Astrocyte (in vitro differentiated cells and primary cell): ENCODE measurements at regions not wholly inside any gene's neighbourhood (a gene's known extent, or its start where the extent isn't known, plus 50 kb on each side); places are given as distances from the start of the nearest gene placed in this dataset.
A peak's percentile ranks its signal among the peaks of the same experiment; 100 is the strongest.

ENCODE experiments used
- DNase-seq: peaks from one replicate; pipeline ENCODE4 v3.0.0-alpha.2; 2010; ENCODE audit warnings: low read depth
- FAIRE-seq: peaks from 2 replicates; lab custom pipeline; 2011; peaks lifted over from hg19 to GRCh38; lab: Jason Lieb, UNC
- H2AFZ ChIP-seq: 2 replicates; pipeline ENCODE4 v1.6.0; 2012; ENCODE audit warnings: low read depth, low read length, inconsistent platforms
- H3K27ac ChIP-seq: 2 replicates; pipeline ENCODE4 v1.5.1; 2011; ENCODE audit warnings: low read depth, low read length, inconsistent platforms
- H3K27me3 ChIP-seq: 2 replicates; pipeline ENCODE4 v1.6.0; 2011; ENCODE audit warnings: low read length, inconsistent platforms; ENCODE audit not compliant: insufficient read depth
- H3K36me3 ChIP-seq: 2 replicates; pipeline ENCODE4 v1.5.1; 2011; ENCODE audit warnings: low read length, inconsistent platforms; ENCODE audit not compliant: insufficient read depth
- H3K4me1 ChIP-seq: 2 replicates; pipeline ENCODE4 v1.5.1; 2011; ENCODE audit warnings: low read length, inconsistent platforms; ENCODE audit not compliant: insufficient read depth
- H3K4me2 ChIP-seq: 2 replicates; pipeline ENCODE4 v1.6.0; 2012; ENCODE audit warnings: low read length, inconsistent platforms
- H3K4me3 ChIP-seq: 2 replicates; pipeline ENCODE4 v1.5.1; 2011; ENCODE audit warnings: low read depth, mild to moderate bottlenecking, low read length, inconsistent platforms; ENCODE audit not compliant: insufficient read depth
- H3K79me2 ChIP-seq: 2 replicates; pipeline ENCODE4 v1.6.0; 2012; ENCODE audit warnings: mild to moderate bottlenecking, low read length, inconsistent platforms; ENCODE audit not compliant: insufficient read depth
- H3K9ac ChIP-seq: 2 replicates; pipeline ENCODE4 v1.6.0; 2012; ENCODE audit warnings: mild to moderate bottlenecking, low read length, inconsistent platforms
- H3K9me3 ChIP-seq: 2 replicates; pipeline ENCODE4 v1.5.1; 2012; ENCODE audit warnings: low read depth, mild to moderate bottlenecking, low read length, inconsistent platforms; ENCODE audit not compliant: insufficient read depth
- H4K20me1 ChIP-seq: 2 replicates; pipeline ENCODE4 v1.6.0; 2012; ENCODE audit warnings: low read length, inconsistent platforms; ENCODE audit not compliant: insufficient read depth
- H3K27ac Mint-ChIP-seq: one replicate; pipeline ENCODE4 v1.8.0; 2021; ENCODE audit warnings: mild to moderate bottlenecking, mixed read lengths; ENCODE audit not compliant: unreplicated experiment
- H3K27me3 Mint-ChIP-seq: one replicate; pipeline ENCODE4 v1.8.0; 2021; ENCODE audit warnings: low read depth, mixed read lengths; ENCODE audit not compliant: unreplicated experiment
- H3K36me3 Mint-ChIP-seq: one replicate; pipeline ENCODE4 v1.8.0; 2021; ENCODE audit warnings: low read depth, mixed read lengths; ENCODE audit not compliant: unreplicated experiment
- H3K4me1 Mint-ChIP-seq: one replicate; pipeline ENCODE4 v1.8.0; 2021; ENCODE audit warnings: low read depth, mixed read lengths; ENCODE audit not compliant: unreplicated experiment
- H3K4me3 Mint-ChIP-seq: one replicate; pipeline ENCODE4 v1.8.0; 2021; ENCODE audit warnings: mild to moderate bottlenecking, moderate library complexity, mixed read lengths; ENCODE audit not compliant: unreplicated experiment
- H3K9me3 Mint-ChIP-seq: one replicate; pipeline ENCODE4 v1.8.0; 2021; ENCODE audit warnings: mild to moderate bottlenecking, mixed read lengths; ENCODE audit not compliant: unreplicated experiment
- EZH2 ChIP-seq: IDR thresholded peaks from 2 replicates; pipeline ENCODE4 v1.6.1; 2012; ENCODE audit warnings: mild to moderate bottlenecking, low read length, inconsistent platforms; ENCODE audit not compliant: insufficient read depth
- TF ChIP-seq, protein P1 (sequence below): IDR thresholded peaks from 2 replicates; pipeline ENCODE4 v1.5.1; 2011; ENCODE audit warnings: low read depth, mild to moderate bottlenecking, inconsistent platforms, low read length, moderate library complexity; ENCODE audit not compliant: insufficient read depth

GRCh38 chr5:174187001-174187400, 141.5 kb downstream of the NSG2 start:
- no peak for TF ChIP-seq EZH2
- TF ChIP-seq, protein P1, sequence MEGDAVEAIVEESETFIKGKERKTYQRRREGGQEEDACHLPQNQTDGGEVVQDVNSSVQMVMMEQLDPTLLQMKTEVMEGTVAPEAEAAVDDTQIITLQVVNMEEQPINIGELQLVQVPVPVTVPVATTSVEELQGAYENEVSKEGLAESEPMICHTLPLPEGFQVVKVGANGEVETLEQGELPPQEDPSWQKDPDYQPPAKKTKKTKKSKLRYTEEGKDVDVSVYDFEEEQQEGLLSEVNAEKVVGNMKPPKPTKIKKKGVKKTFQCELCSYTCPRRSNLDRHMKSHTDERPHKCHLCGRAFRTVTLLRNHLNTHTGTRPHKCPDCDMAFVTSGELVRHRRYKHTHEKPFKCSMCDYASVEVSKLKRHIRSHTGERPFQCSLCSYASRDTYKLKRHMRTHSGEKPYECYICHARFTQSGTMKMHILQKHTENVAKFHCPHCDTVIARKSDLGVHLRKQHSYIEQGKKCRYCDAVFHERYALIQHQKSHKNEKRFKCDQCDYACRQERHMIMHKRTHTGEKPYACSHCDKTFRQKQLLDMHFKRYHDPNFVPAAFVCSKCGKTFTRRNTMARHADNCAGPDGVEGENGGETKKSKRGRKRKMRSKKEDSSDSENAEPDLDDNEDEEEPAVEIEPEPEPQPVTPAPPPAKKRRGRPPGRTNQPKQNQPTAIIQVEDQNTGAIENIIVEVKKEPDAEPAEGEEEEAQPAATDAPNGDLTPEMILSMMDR: no peak
- FAIRE-seq (no peak), DNase-seq (no peak)
- Mint-ChIP-seq H3K4me3 (no peak overlapping the region), H3K27ac (no peak overlapping the region), H3K9me3 (peaks cover 2% of the 10 kb centered on the region), H3K36me3 (no peaks in the 10 kb centered on the region), H3K27me3 (peaks cover 54% of the 10 kb centered on the region), H3K4me1 (no peaks in the 10 kb centered on the region)
- Histone ChIP-seq H4K20me1 (no peaks in the 10 kb centered on the region), H3K4me1 (no peaks in the 10 kb centered on the region), H3K79me2 (no peaks in the 10 kb centered on the region), H3K27ac (no peak overlapping the region), H3K27me3 (peaks cover 8% of the 10 kb centered on the region), H3K36me3 (no peaks in the 10 kb centered on the region), H3K9ac (no peak overlapping the region), H3K4me3 (no peak overlapping the region), H3K4me2 (no peak overlapping the region), H2AFZ (no peak overlapping the region), H3K9me3 (no peaks in the 10 kb centered on the region)

- TF ChIP-seq, protein P1: no peak
- TF ChIP-seq EZH2: no peak
- Histone ChIP-seq H3K27me3 (peaks cover 8% of the 10 kb centered on the region), H3K27ac (no peak overlapping the region), H3K4me2 (no peak overlapping the region), H3K9ac (no peak overlapping the region), H3K9me3 (no peaks in the 10 kb centered on the region), H3K4me3 (no peak overlapping the region), H3K36me3 (no peaks in the 10 kb centered on the region), H3K79me2 (no peaks in the 10 kb centered on the region), H4K20me1 (no peaks in the 10 kb centered on the region), H2AFZ (no peak overlapping the region), H3K4me1 (no peaks in the 10 kb centered on the region)
- FAIRE-seq (no peak), DNase-seq (no peak)
- H3K27ac Mint-ChIP-seq: no peak overlapping the region
- no peaks in the 10 kb centered on the region for H3K4me1 Mint-ChIP-seq
- no peaks in the 10 kb centered on the region for H3K36me3 Mint-ChIP-seq
- H3K27me3 Mint-ChIP-seq: peaks cover 54% of the 10 kb centered on the region
- H3K9me3 Mint-ChIP-seq: peaks cover 2% of the 10 kb centered on the region
- H3K4me3 Mint-ChIP-seq: no peak overlapping the region
Measured at GRCh38 chr5:174187481-174187880, 142.0 kb downstream of the NSG2 start.

DNA sequence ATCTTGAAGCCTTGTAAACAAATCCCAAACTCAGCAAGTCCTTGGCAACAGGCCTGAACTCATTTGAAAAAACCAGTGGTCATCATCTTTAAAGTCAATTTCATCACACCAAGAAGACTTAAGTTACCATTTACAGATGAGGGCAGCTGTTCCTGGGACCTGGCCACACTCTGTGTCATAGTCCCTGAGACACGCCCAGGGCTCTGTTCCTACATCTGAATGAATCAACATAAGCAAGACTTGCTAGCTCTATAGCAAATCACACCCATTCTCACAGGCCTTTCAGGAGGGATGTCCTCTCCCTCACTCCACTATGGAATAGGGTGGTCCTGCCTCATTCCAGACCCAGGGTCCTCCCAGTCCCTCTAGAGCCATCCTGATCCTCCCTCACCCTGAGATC, 142.8 kb downstream of the NSG2 start:
- H3K4me1 Mint-ChIP-seq: no peaks in the 10 kb centered on the region
- no peaks in the 10 kb centered on the region for H3K9me3 ChIP-seq
- H3K4me3 Mint-ChIP-seq: no peak overlapping the region
- no peaks in the 10 kb centered on the region for H3K36me3 ChIP-seq
- H3K9me3 Mint-ChIP-seq: peaks cover 2% of the 10 kb centered on the region
- no peak for DNase-seq
- H3K27me3 Mint-ChIP-seq: peaks cover 53% of the 10 kb centered on the region
- no peaks in the 10 kb centered on the region for H3K79me2 ChIP-seq
- H3K27ac Mint-ChIP-seq: peak overlapping the region; percentile 20
- FAIRE-seq: no peak
- H3K36me3 Mint-ChIP-seq: no peaks in the 10 kb centered on the region
- no peaks in the 10 kb centered on the region for H3K4me1 ChIP-seq
- no peak overlapping the region for H3K9ac ChIP-seq
- no peak overlapping the region for H3K4me2 ChIP-seq
- H3K27me3 ChIP-seq: peaks cover 8% of the 10 kb centered on the region
- TF ChIP-seq, protein P1: no peak
- TF ChIP-seq EZH2: no peak
- no peak overlapping the region for H3K27ac ChIP-seq
- H3K4me3 ChIP-seq: no peak overlapping the region
- no peaks in the 10 kb centered on the region for H4K20me1 ChIP-seq
- no peak overlapping the region for H2AFZ ChIP-seq
